ENCODE measurements at regions not wholly inside any gene's neighbourhood (a gene's known extent, or its start where the extent isn't known, plus 50 kb on each side); places are given as distances from the start of the nearest gene placed in this dataset.

- DNase-seq (ENCODE audit: low spot score): no peak
Observed at GRCh38 chr6:166693880-166694279, 66.8 kb upstream of the RPS6KA2 start.

DNA sequence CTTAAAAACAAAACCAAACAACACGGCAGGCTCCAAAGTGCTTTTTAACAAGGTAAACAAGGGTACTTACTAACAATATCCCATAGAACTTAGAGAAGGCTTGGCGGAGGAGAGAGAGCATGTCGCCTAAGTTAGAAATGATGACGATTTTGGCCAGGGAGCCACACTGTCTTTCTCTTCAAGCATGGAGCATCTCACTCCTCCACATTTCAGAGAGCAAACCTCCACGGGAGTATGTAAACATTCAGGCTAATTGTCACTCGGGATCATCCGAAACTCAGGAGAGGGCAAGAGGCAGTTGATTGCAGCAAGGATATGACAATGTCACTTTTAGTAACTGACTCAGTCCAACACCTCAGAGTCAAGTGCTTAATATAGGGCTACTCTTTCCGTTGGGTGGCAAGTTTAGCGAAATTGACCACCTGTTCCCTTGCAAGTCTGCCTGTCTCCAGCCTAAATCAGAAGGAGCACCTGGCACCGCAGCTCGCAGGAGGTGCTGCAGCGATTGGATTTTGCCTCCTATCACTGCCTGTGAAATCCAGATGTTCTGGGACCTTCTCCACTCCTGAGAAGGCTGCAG, 65.8 kb upstream of the RPS6KA2 start:
- DNase-seq (ENCODE audit: low spot score): no peak

- no peak for DNase-seq (ENCODE audit: low spot score)
Observed at GRCh38 chr6:166691746-166692145, 64.7 kb upstream of the RPS6KA2 start.

- DNase-seq (ENCODE audit: low spot score): no peak
Observed at GRCh38 chr6:166691199-166691598, 64.1 kb upstream of the RPS6KA2 start.

- DNase-seq (ENCODE audit: low spot score): no peak
Observed at GRCh38 chr6:166689687-166690086, 62.6 kb upstream of the RPS6KA2 start.

DNA sequence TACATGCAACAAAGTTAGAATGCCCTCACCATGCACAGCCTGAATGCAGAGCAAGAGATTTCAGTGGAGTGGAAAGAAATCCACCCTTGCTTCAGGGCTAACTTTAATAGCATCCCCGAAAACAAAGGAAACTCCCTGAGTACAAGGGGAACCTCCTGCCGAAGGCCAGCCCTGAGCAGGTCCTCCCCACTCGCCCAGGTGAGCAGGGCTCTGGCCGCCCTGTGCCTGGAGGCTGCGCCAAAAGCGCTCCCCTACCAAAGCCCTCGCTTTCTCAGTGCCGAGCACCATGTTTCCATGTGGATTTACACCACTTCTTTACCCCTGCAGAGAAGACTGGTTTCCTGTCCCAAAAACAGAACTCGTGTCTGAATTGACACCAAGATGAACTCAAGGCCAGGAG, 61.9 kb upstream of the RPS6KA2 start:
- DNase-seq (ENCODE audit: low spot score): no peak

- no peak for DNase-seq (ENCODE audit: low spot score)
Observed at GRCh38 chr6:166687879-166688205, 60.8 kb upstream of the RPS6KA2 start.

DNA sequence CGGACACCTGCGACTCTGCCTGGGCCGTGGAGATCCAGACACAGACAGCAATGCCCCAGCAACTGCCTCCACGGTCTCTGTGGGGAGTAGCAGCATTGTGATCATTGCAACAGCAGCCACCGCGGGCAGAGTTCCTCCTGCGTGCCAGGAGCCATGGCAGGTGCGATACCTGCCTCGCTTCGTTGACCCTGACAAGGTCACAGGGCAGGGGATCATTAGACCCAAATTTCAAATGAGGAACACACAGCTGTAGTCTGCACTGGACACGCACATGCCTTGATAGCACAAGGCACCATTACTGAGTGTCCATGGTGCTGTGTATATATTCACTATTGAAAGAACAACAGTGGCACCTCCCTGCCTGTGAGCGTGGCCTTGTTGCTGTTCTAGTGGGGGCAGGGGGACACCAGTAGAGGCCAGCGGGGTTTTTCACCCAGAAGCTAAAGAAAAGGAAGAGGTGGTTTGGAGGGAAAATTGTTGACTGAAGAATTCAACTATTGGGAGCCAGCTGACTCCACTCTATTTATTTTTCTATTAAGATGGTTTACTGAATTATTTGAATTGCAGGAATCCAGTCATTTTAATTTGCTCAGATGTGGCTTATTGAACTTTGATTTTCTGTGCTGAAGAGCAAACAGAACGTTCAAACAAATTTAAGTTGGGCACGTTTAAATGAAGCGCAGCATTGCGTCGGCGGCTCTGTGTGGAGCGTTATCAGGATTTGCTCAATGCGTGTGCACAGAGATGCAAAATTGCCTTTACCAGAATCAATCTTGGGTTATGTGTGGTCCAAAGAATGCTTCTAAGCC, 60.2 kb upstream of the RPS6KA2 start:
- no peak for DNase-seq (ENCODE audit: low spot score)

DNA sequence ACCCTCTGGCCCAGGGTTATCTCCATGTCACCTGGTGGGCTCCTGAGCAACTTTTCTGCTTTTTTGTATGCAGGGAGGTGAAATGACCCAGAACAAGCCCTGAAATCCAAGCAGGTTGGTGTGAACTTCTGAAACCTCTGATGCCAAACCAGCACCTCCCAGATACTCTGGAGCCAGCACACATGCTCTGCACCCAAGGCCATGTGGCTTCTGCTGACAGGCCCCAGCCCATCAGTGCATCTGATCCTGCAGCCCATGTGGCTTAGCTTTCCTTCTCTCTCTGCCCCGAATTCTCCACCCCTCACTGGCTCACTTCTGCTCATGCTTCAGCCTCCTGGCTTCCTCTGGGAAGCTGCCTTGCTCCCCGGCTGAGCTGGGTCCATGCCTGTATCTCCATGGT, 59.3 kb upstream of the RPS6KA2 start:
- DNase-seq (ENCODE audit: low spot score): no peak

GRCh38 chr6:166684866-166685265, 57.8 kb upstream of the RPS6KA2 start:
- no peak for DNase-seq (ENCODE audit: low spot score)

DNA sequence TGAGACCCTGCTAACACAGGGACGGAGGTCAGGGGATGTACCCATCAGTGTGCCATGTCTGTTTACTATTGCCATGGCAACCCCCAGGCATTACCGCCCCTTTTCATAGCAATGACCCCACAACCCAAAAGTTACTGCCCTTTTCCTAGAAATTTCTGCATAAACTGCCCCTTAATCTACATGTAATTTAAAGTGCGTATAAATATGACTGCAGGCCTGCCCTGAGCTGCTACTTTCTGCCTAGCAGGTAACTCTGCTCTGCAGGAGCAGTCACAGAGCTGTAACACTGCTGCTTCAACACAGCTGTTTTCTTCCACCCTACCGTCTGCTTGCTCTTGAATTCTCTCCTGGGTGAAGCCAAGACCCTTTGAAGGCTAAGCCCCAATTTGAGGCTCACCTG, 57.1 kb upstream of the RPS6KA2 start:
- no peak for DNase-seq (ENCODE audit: low spot score)

DNA sequence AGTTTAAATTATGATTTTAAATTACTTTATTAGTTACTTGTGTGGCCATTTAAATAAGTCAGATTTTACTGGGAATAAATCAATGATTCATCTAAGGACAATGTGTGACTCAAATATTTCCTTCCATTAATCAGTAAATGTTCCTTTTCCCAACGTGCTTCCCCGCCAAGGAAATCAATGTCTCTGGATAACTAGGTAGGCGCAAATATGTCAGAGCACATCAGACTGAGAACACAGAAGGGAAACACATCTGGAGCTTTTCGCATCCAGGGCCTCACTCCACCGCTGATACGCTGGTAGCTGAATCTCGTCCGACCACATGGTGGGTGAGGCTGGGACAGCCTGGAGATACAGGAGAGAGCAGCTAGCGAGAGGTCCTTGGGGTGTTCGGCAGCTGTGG, 56.4 kb upstream of the RPS6KA2 start:
- DNase-seq (ENCODE audit: low spot score): no peak

DNA sequence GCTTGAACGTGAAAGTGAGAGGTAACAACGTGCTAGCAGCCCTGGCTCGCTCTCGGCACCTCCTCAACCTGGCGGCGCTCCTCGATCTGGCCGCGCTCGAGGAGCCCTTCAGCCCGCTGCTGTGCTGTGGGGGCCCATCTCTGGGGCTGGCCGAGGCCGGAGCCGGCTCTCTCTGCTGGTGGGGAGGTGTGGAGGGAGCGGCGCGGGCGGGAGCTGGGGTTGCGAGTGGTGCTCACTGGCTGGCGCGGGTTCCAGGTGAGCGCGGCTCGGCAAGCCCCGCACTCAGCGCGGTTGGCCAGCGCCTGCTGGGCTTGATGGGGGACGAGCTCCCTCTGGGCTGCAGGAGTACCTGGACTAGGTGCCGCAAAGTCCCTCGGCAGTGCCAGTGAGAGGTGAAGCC, 52.5 kb upstream of the RPS6KA2 start:
- no peak for DNase-seq (ENCODE audit: low spot score)

GRCh38 chr6:166678426-166678825, 51.4 kb upstream of the RPS6KA2 start:
- no peak for DNase-seq (ENCODE audit: low spot score)

- no peak for DNase-seq (ENCODE audit: low spot score)
Observed at GRCh38 chr6:166677941-166678340, 50.9 kb upstream of the RPS6KA2 start.
